Heart left ventricle (tissue), 16 donors: ENCODE measurements at regions not wholly inside any gene's neighbourhood (a gene's known extent, or its start where the extent isn't known, plus 50 kb on each side); places are given as distances from the start of the nearest gene placed in this dataset.

Experiments
- ATAC-seq, 4 donors: fragments of 200-7000 bp; cut with Tn5 transposase; one replicate each; pipeline ENCODE4 v1.9.1; 2020 to 2022; ENCODE audit warnings: moderate library complexity in 4 of 4, mild to moderate bottlenecking in 3 of 4, moderate number of reproducible peaks in 1 of 4
- DNase-seq, 5 donors: peaks; one replicate each; pipeline ENCODE4 v3.0.0-alpha.2; 2020
- H3K27ac ChIP-seq, 12 donors: fragments of 200-600 bp; sonication (generic) in 4 of 12; one replicate each; pipeline versions ENCODE4 v1.5.0 to v1.8.0; 2016 to 2022; ENCODE audit warnings: mild to moderate bottlenecking in 2 of 12
- H3K27me3 ChIP-seq, 9 donors: fragments of 200-600 bp; sonication (generic) in 2 of 9; one replicate each; pipeline versions ENCODE4 v1.5.1 to v1.8.0; 2016 to 2022; ENCODE audit warnings: mild to moderate bottlenecking in 3 of 9
- H3K36me3 ChIP-seq, 9 donors: fragments of 200-600 bp; sonication (generic) in 2 of 9; one replicate each; pipeline versions ENCODE4 v1.5.0 to v1.8.0; 2018 to 2022; ENCODE audit warnings: mild to moderate bottlenecking in 2 of 9
- H3K4me1 ChIP-seq, 12 donors: fragments of 200-600 bp; sonication (generic) in 4 of 12; one replicate each; pipeline versions ENCODE4 v1.5.0 to v1.8.0; 2016 to 2022; ENCODE audit warnings: mild to moderate bottlenecking in 3 of 12
- H3K4me3 ChIP-seq, 12 donors: fragments of 200-600 bp; sonication (generic) in 4 of 12; one replicate each; pipeline versions ENCODE4 v1.5.0 to v1.8.0; 2017 to 2022; ENCODE audit warnings: mild to moderate bottlenecking in 9 of 12, moderate library complexity in 4 of 12
- H3K9me3 ChIP-seq, 12 donors: fragments of 200-600 bp; sonication (generic) in 4 of 12; one replicate each; pipeline versions ENCODE4 v1.5.0 to v1.8.0; 2016 to 2022; ENCODE audit warnings: mild to moderate bottlenecking in 1 of 12
- CTCF ChIP-seq, 12 donors: fragments of 200-600 bp; sonication (generic) in 4 of 12; IDR thresholded peaks; one replicate each; pipeline versions ENCODE4 v1.5.0 to v1.8.0; 2018 to 2022; ENCODE audit warnings: antibody characterized with exemption in 12 of 12, mild to moderate bottlenecking in 5 of 12
- POLR2A ChIP-seq, 2 donors: fragments of 450-650 bp; IDR thresholded peaks; one replicate each; pipeline ENCODE4 v1.6.1; 2017; ENCODE audit warnings: antibody characterized with exemption in 2 of 2, mild to moderate bottlenecking in 2 of 2, moderate library complexity in 2 of 2
- WGBS, 4 donors: extraction: QIAGEN DNeasy Blood & Tissue Kit in 2 of 4; methylation state at CpG; one replicate each; pipeline versions ENCODE4 v1.1.5 to v1.1.7; 2013 to 2018; 5-methylcytosine and 5-hydroxymethylcytosine counted together
- intact Hi-C, 10 donors: fragments of 100-400 bp; cut with DNase I; formaldehyde crosslinking; loops; one replicate each; pipeline versions ENCODE4 v1.11.1 to v1.14.2; 2022
- donor health status: ischemic (EF 13 %, LVEDD 7.1; RV severe dilation, severe dysfunction).
- donor health status: healthy with polysubstance abuse.
- donor health status: DM: no; HTN: yes; CAD: no.
- donor health status: DM: no; HTN: no; CAD: no.
- donor health status: ischemic (EF 25% LVEDD 6.9; RV normal size, moderate dysfunction).
- donor health status: ischemic (EF 25% LVEDD 5.7; RV mildly dilated, moderate dysfunction).
- donor health status: healthy.
- donor health status: DM: yes; HTN: yes; CAD: no.
- donor health status: ischemic (EF 35%, LVEDD 5.7; RV mildly dilated, moderate dysfunction).
- donor health status: nonischemic (EF 11% LVEDD 7.7; RV severe dilation, severe dysfunction).
- donor health status: DM: yes; HTN: yes; CAD: no.
- donor health status: PGD.
- donor health status: ischemic (EF 29% LVEDD 5.4; RV normal size, mild dysfunction).
- donor health status: nonischemic (EF 23%, LVEDD 6.1; RV moderate dilation, normal function).

GRCh38 chr1:239282411-239282810 lies 104.0 kb upstream of the CHRM3 start:
- Histone ChIP-seq H3K9me3 (no peaks in the 10 kb centered on the region), H3K36me3 (no peaks in the 10 kb centered on the region), H3K27ac (no peak overlapping the region), H3K4me1 (no peaks in the 10 kb centered on the region), H3K27me3 (no peaks in the 10 kb centered on the region), H3K4me3 (no peak overlapping the region)
- intact Hi-C loops = no loop called here
- no peak for ATAC-seq
- no peak for TF ChIP-seq CTCF (IDR thresholded peaks at IDR 0.05)
- TF ChIP-seq POLR2A (IDR thresholded peaks at IDR 0.05) = no peak
- DNase-seq = no peak
- 17 to 33% (median 24%) methylated on average over 3 of the region's 3 CpGs for WGBS, 4 donors

- WGBS, 4 donors = 43 to 54% (median 49%) methylated on average over 5 of the region's 5 CpGs
- Histone ChIP-seq H3K4me3 (no peak overlapping the region), H3K4me1 (no peaks in the 10 kb centered on the region), H3K27ac (no peak overlapping the region), H3K9me3 (peaks cover 0 to 9% (median 0%) of the 10 kb centered on the region in 12 donors), H3K36me3 (no peaks in the 10 kb centered on the region), H3K27me3 (no peaks in the 10 kb centered on the region)
- intact Hi-C loops = no loop called here
- ATAC-seq (no peak), DNase-seq (no peak)
- TF ChIP-seq POLR2A (IDR thresholded peaks at IDR 0.05) = no peak
- TF ChIP-seq CTCF (IDR thresholded peaks at IDR 0.05) = no peak
Observed at GRCh38 chr1:239276051-239276450, 110.3 kb upstream of the CHRM3 start.

- 73 to 80% (median 77%) methylated on average over 4 of the region's 4 CpGs for WGBS, 4 donors
- no peak for TF ChIP-seq POLR2A (IDR thresholded peaks at IDR 0.05)
- no peak for TF ChIP-seq CTCF (IDR thresholded peaks at IDR 0.05)
- H3K36me3 ChIP-seq = no peaks in the 10 kb centered on the region
- ATAC-seq (no peak), DNase-seq (no peak)
- peaks cover 0 to 9% (median 0%) of the 10 kb centered on the region in 12 donors for H3K9me3 ChIP-seq
- no peak overlapping the region for H3K4me3 ChIP-seq
- H3K27me3 ChIP-seq = no peaks in the 10 kb centered on the region
- no peaks in the 10 kb centered on the region for H3K4me1 ChIP-seq
- no peak overlapping the region for H3K27ac ChIP-seq
- intact Hi-C loops = no loop called here
Observed at GRCh38 chr1:239274242-239274830, 112.0 kb upstream of the CHRM3 start.

- TF ChIP-seq CTCF (IDR thresholded peaks at IDR 0.05) (no peak), POLR2A (IDR thresholded peaks at IDR 0.05) (no peak)
- Histone ChIP-seq H3K9me3 (peaks cover 0 to 9% (median 0%) of the 10 kb centered on the region in 12 donors), H3K27me3 (no peaks in the 10 kb centered on the region), H3K27ac (no peak overlapping the region), H3K4me1 (no peaks in the 10 kb centered on the region), H3K4me3 (no peak overlapping the region), H3K36me3 (no peaks in the 10 kb centered on the region)
- ATAC-seq (no peak), DNase-seq (no peak)
- 89 to 95% (median 92%) methylated on average over 5 of the region's 5 CpGs for WGBS, 4 donors
- intact Hi-C loops = no loop called here
Observed at GRCh38 chr1:239270509-239270908, 115.9 kb upstream of the CHRM3 start.
